ENCODE measurements at regions not wholly inside any gene's neighbourhood (a gene's known extent, or its start where the extent isn't known, plus 50 kb on each side); places are given as distances from the start of the nearest gene placed in this dataset. TPM values are rescaled to one million over a fixed set of nuclear protein-coding genes. Genes with fewer than 3 reads are reported as not detected.

Small RNAs in the stretch of these regions (small RNA-seq; reads per million reads assigned to genes)
- gene MIR587 (ENCODE audit: insufficient read depth) (not detected), gene RNU6-117P (ENCODE audit: insufficient read depth) (not detected)

All from mesendoderm (in vitro differentiated cells).